Dermis blood vessel endothelial cell (primary cell): ENCODE measurements at regions not wholly inside any gene's neighbourhood (a gene's known extent, or its start where the extent isn't known, plus 50 kb on each side); places are given as distances from the start of the nearest gene placed in this dataset.
"Not testable (repeated sequence)": the region's sequence is repeated elsewhere in the genome, so short reads cannot be mapped to it uniquely, and the experiment has no call there.

Experiments used
- DNase-seq: peaks from one replicate; pipeline ENCODE4 v3.0.0; 2010

DNA sequence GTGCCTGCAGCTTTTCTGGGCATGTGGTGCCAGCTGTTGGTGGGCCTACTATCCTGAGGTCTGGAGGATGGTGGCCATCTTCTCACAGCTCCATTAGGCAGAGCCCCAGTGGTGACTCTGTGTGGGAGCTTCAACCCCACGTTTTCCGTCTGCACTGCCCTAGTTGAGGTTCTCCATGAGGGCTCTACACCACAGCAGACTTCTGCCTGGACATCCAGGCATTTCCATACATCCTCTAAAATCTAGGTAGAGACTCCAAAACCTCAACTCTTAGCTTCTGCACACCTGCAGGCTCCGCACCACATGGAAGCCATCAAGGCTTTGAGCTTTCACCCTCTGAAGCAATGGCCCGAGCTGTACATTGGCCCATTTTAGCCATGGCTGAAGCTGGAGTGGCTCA is 153.3 kb upstream of the PGRMC2 start:
- DNase-seq, result no peak

DNA sequence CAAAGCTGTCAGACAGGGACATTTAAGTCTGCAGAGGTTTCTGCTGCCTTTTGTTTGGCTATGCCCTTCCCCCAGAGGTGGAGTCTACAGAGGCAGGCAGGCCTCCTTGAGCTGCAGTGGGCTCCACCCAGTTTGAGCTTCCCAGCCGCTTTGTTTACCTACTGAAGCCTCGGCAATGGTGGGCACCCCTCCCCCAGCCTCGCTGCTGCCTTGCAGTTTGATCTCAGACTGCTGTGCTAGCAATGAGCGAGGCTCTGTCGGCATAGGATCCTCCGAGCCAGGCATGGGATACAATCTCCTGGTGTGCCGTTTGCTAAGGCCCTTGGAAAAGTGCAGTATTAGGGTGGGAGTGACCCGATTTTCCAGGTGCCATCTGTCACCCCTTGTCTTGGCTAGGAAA is 149.4 kb upstream of the PGRMC2 start:
- not testable (repeated sequence) for DNase-seq

DNA sequence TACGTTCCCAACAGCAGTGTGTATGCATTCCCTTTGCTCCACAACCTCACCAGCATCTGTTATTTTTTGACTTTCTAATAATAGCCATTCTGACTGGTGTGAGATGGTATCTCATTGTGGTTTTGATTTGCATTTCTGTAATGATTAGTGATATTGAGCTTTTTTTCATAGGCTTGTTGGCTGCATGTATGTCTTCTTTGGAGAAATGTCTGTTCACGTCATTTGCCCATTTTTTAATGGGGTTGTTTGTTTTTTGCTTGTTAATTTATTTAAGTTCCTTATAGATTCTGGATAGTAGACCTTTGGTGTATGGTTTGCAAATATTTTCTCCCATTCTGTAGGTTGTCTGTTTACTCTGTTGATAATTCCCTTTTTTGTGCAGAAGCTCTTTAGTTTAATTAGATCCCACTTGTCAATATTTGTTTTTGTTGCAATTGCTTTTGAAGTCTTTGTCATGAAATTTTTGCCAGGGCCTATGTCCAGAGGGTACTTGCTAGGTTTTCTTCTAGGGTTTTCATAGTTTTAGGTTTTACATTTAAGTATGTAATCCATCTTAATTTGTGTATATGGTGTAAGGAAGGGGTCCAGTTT is 141.5 kb upstream of the PGRMC2 start:
- DNase-seq, result not testable (repeated sequence)

GRCh38 chr4:128428397-128428796 is 140.8 kb upstream of the PGRMC2 start:
- no peak for DNase-seq

DNA sequence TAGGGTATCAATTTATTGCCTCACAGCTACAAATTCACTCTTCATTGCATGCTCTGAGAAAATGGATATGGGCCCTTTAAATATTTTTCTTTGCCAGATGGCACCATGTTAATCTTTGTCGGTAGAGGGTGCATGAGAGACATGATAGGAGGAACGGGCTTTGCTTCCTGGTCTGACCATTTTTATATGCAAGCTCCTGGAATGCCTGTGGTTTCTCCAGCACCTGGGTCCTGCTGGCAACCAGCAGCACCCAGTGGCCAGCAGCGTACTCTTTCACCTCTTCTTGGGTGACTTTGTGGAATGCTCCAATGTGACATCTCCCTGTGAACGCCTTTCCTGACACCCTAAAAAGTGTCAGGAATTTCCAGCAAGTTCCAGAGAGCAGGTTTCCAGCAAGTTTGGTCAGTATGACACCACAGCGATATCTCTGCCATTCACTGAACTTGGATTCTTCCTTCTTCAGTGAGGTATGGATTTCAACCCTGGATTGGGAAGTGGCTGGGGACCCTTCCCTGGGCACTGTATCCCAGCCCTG is 140.3 kb upstream of the PGRMC2 start:
- DNase-seq, result peak; percentile 82

GRCh38 chr4:128424527-128425497 is 137.2 kb upstream of the PGRMC2 start:
- no peak for DNase-seq

GRCh38 chr4:128422296-128422695 is 134.7 kb upstream of the PGRMC2 start:
- DNase-seq, result not testable (repeated sequence)

GRCh38 chr4:128416921-128417320 is 129.3 kb upstream of the PGRMC2 start:
- peak; percentile 39 for DNase-seq

GRCh38 chr4:128410037-128410436 is 122.4 kb upstream of the PGRMC2 start:
- no peak for DNase-seq

- no peak for DNase-seq
These were observed 116.0 kb upstream of the PGRMC2 start for GRCh38 chr4:128403586-128403985.

- DNase-seq, result no peak
These were observed 107.2 kb upstream of the PGRMC2 start for GRCh38 chr4:128394778-128395177.

GRCh38 chr4:128393101-128393704 is 105.6 kb upstream of the PGRMC2 start:
- no peak for DNase-seq

- no peak for DNase-seq
These were observed 102.9 kb upstream of the PGRMC2 start for GRCh38 chr4:128390475-128390996.

DNA sequence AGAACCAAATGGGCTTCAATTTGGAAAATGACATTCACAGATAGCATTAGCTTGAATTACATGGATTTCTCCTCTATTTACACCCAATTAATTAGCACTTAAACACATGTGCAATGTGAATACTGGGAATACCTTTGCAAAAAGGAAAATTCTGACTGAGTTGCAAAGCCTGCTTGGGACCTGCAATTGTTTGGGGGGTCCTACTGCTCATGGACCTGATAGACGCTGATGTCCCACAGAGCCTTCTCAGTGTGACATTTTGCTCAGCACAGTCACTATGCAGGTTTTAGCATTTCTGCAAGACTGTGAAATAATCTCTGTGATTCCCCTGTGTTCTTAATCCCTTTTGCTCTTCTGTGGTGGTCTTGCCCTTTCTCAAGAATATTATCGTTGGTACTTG is 101.2 kb upstream of the PGRMC2 start:
- DNase-seq, result no peak

- no peak for DNase-seq
These were observed 100.7 kb upstream of the PGRMC2 start for GRCh38 chr4:128388352-128388630.

- no peak for DNase-seq
These were observed 100.2 kb upstream of the PGRMC2 start for GRCh38 chr4:128387600-128388351.

DNA sequence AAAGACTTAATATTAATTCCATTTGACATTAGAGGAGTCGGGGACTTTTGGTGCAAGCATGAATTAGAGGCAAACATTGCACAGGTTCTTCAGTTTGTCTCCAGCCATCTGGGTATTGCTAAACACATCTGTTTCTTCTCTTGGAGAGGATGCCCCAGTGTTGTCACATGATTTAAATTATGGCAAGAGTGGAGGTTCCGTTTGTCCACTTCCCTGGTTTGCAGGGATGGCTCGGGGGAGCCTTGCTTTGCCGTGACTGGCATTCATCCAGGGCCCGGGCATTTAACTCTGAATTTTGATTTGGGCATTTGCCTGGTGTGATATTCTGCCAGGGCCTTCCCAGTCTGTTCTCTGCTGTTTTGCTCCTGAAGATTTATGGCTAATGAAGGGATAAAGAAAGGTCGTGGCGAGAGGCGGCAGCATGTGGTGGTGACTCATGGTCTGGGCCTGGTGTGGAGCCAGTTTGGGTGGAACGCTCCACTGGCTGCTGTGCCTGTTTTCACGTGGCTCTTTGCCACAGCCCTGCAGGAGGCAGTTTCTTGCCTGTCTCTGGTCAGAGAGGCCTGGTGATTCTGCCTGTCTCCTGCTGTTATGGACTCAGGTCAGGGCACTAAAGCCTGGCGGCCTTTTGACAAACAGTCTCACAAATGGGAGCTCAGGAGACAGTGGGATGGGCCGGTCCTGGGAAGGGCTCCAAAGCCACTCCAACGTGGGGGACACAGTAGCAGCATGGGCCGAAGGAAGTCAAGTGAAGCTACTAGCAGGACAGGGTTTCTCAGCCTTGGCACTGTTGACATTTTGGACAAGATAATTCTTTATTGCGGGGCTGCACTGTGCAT is 99.4 kb upstream of the PGRMC2 start:
- DNase-seq, result peak; percentile 70

GRCh38 chr4:128385683-128386304 is 98.2 kb upstream of the PGRMC2 start:
- peak; percentile 28 for DNase-seq

DNA sequence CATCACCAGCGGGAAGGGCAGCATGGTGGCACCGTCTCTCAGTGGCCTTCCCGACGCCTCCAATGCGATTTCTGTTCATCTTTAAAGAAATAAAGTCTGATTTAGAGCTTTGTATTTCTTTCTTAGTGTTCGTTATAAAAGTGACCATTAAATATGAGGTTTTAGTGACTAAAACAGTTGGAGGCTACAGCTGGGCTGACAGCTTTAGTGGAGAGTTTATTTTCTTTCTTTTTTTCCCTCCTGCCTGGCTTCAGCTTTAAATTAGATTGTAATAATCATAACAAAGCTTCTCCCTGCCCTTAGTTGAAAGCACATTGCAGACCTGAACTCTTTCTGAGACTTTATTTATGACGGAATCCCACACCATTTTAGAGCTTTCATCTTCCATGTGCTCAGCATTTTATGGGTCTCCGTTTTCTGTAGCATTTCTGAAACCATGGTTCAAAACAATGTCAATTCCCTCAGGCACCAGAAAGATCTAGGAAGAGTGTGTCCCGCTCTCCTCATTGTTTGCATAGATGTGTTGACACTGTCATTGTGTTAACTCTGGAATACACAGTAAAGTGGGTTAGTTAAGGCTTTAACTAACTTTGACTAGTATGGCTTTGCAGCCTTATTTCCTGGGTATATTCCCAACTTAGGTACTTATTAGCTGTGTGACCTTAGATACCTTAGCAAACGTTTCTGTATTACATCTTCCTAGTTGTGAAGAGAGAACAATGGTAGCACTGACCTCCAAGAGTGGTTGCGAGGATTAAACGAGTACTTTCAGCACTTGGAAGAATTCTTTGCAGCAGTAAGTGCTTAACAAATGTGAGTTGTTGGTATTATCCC is 97.4 kb upstream of the PGRMC2 start:
- no peak for DNase-seq

- no peak for DNase-seq
These were observed 96.5 kb upstream of the PGRMC2 start for GRCh38 chr4:128384091-128384520.
